ENCODE measurements at regions not wholly inside any gene's neighbourhood (a gene's known extent, or its start where the extent isn't known, plus 50 kb on each side); places are given as distances from the start of the nearest gene placed in this dataset.
"Not testable (repeated sequence)": the region's sequence is repeated elsewhere in the genome, so short reads cannot be mapped to it uniquely, and the experiment has no call there.

DNA sequence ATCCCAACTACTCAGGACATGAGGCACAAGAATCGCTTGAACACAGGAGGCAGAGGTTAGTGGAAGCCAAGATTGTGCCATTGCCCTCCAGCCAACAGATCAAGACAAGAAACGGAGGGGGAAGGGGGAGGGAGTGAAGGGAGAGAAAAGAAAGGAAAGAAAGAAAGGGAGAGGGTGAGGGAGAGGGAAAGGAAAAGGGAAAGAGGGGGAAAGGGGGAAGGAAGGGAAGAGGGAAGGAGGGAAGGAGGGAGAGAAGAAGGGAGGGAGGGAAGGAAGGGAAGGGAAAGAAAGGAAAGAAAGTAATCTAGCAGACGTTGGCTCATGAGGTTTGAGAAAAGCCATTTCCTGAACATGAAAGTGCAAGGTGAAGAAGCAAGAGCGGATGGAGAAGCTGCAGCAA lies 53.1 kb upstream of the SETMAR start:
- no peak for DNase-seq (ENCODE audit: low read depth)
- H3K4me3 ChIP-seq (ENCODE audit: control insufficient read depth, low read depth, low read length), result no peak overlapping the region
- TF ChIP-seq, protein P1, sequence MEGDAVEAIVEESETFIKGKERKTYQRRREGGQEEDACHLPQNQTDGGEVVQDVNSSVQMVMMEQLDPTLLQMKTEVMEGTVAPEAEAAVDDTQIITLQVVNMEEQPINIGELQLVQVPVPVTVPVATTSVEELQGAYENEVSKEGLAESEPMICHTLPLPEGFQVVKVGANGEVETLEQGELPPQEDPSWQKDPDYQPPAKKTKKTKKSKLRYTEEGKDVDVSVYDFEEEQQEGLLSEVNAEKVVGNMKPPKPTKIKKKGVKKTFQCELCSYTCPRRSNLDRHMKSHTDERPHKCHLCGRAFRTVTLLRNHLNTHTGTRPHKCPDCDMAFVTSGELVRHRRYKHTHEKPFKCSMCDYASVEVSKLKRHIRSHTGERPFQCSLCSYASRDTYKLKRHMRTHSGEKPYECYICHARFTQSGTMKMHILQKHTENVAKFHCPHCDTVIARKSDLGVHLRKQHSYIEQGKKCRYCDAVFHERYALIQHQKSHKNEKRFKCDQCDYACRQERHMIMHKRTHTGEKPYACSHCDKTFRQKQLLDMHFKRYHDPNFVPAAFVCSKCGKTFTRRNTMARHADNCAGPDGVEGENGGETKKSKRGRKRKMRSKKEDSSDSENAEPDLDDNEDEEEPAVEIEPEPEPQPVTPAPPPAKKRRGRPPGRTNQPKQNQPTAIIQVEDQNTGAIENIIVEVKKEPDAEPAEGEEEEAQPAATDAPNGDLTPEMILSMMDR (conservative IDR thresholded peaks at IDR 0.05; ENCODE audit: control insufficient read depth, insufficient read depth, low read depth, low read length), result no peak

DNA sequence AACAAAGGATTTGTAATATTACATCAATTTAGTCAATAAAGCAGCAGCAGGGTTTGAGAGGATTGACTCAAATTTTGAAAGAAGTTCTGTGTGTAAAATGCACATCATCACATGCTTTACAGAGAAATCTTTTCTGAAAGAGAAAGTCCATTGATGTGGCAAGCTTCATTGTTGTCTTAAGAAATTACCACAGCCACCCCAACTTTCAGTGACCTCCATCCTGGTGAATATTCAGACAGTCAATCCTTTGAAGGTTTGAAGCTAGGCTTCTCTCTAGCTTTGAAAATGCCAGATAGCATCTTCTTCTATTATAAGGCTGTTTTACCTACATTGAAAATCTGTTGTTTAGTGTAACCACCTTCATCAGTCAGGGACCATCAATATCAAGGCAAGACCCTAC lies 51.8 kb upstream of the SETMAR start:
- H3K4me3 ChIP-seq (ENCODE audit: control insufficient read depth, low read depth, low read length), result no peak overlapping the region
- TF ChIP-seq, protein P1 (conservative IDR thresholded peaks at IDR 0.05; ENCODE audit: control insufficient read depth, insufficient read depth, low read depth, low read length), result no peak

DNA sequence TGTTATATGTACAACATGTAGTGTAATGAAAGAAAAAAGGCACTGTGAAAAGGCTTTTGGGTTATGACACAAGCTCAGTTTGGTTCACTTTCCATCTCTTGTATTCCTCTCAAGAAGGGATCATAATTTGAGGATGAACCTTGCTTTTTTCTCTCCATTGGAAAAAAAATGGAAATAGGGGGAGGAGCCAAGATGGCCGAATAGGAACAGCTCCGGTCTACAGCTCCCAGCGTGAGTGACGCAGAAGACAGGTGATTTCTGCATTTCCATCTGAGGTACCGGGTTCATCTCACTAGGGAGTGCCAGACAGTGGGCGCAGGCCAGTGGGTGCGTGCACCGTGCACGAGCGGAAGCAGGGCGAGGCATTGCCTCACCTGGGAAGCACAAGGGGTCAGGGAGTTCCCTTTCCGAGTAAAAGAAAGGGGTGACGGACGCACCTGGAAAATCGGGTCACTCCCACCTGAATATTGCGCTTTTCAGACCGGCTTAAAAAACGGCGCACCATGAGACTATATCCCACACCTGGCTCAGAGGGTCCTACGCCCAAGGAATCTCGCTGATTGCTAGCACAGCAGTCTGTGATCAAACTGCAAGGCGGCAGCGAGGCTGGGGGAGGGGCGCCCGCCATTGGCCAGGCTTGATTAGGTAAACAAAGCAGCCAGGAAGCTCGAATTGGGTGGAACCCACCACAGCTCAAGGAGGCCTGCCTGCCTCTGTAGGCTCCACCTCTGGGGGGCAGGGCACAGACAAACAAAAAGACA lies 49.9 kb upstream of the SETMAR start:
- H3K4me3 ChIP-seq (ENCODE audit: control insufficient read depth, low read depth, low read length); DNase-seq (ENCODE audit: low read depth): not testable (repeated sequence)

More for the DNA sequence above, 51.8 kb upstream of the SETMAR start:
- no peak for DNase-seq (ENCODE audit: low read depth)

All from fibroblast of mammary gland (primary cell).